ENCODE measurements at regions not wholly inside any gene's neighbourhood (a gene's known extent, or its start where the extent isn't known, plus 50 kb on each side); places are given as distances from the start of the nearest gene placed in this dataset.

GRCh38 chrX:115941388-115941787 is 229.2 kb upstream of the AGTR2 start:
- Histone ChIP-seq H3K9me3 (no peaks in the 10 kb centered on the region), H3K27me3 (no peaks in the 10 kb centered on the region), H3K4me1 (peaks cover 0 to 5% (median 0%) of the 10 kb centered on the region in 4 donors), H3K27ac (no peak overlapping the region), H3K4me3 (no peak overlapping the region), H3K36me3 (no peaks in the 10 kb centered on the region)
- DNase-seq = no peak
- intact Hi-C loops (cut with DNase I; ENCODE audit: low total_unique reads) = no loop called here
- no peak for TF ChIP-seq CTCF (IDR thresholded peaks at IDR 0.05)

- no peaks in the 10 kb centered on the region for H3K9me3 ChIP-seq
- no peak for TF ChIP-seq CTCF (IDR thresholded peaks at IDR 0.05)
- H3K27me3 ChIP-seq = no peaks in the 10 kb centered on the region
- no peak overlapping the region for H3K4me3 ChIP-seq
- H3K36me3 ChIP-seq = no peaks in the 10 kb centered on the region
- peaks cover 0 to 6% (median 0%) of the 10 kb centered on the region in 4 donors for H3K4me1 ChIP-seq
- no peak for DNase-seq
- intact Hi-C loops (cut with DNase I; ENCODE audit: low total_unique reads) = no loop called here
- no peak overlapping the region for H3K27ac ChIP-seq
Measured at GRCh38 chrX:115946059-115946458, 224.5 kb upstream of the AGTR2 start.

DNA sequence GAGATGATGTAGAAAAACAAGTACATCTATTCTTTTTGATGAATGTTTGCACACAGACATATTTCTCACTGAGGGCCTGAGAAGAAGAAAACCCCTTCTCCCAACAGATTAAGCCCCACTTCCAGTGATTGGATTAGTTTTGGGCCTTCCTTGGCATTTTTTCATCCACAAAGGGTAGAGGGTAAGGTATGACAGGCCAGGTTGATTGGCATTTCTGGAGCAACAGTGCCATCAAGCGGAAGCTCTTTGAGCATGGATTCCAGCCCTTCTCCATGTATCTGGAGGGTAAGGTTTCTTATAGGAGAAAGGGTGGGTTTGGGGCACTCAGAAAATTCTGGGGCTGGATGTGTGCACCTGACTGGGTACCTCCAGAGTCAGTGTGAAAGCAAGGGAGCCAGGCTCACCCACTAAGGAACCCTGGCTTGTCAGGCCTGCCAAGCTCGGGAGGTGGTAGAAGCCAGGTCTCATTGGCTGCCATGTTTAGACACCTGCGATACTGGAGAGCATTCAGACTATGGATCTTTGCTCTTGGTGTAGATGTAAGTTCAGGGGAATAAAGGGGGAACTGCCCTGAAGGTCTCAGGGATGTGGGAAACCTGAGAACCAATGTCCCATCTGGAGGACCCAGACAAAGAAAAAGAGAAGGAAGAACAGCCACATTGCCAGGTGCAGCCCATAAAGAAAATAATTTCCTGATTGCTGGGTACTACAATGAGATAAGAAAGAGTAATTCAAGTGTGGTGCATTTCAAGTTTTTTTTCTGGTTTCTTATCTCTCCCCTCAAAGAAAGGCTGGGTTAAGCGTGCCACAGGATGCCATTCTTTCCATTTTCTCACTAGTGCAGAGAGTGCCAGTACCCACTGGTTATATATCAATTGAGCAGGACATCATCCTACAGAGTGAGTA is 222.3 kb upstream of the AGTR2 start:
- no peak for TF ChIP-seq CTCF (IDR thresholded peaks at IDR 0.05)
- DNase-seq = no peak
- intact Hi-C loops (cut with DNase I; ENCODE audit: low total_unique reads) = no loop called here
- peaks cover 0 to 9% (median 0%) of the 10 kb centered on the region in 4 donors for H3K4me1 ChIP-seq
- H3K9me3 ChIP-seq = no peaks in the 10 kb centered on the region
- H3K36me3 ChIP-seq = no peaks in the 10 kb centered on the region
- no peak overlapping the region for H3K4me3 ChIP-seq
- H3K27ac ChIP-seq = no peak overlapping the region
- H3K27me3 ChIP-seq = no peaks in the 10 kb centered on the region

DNA sequence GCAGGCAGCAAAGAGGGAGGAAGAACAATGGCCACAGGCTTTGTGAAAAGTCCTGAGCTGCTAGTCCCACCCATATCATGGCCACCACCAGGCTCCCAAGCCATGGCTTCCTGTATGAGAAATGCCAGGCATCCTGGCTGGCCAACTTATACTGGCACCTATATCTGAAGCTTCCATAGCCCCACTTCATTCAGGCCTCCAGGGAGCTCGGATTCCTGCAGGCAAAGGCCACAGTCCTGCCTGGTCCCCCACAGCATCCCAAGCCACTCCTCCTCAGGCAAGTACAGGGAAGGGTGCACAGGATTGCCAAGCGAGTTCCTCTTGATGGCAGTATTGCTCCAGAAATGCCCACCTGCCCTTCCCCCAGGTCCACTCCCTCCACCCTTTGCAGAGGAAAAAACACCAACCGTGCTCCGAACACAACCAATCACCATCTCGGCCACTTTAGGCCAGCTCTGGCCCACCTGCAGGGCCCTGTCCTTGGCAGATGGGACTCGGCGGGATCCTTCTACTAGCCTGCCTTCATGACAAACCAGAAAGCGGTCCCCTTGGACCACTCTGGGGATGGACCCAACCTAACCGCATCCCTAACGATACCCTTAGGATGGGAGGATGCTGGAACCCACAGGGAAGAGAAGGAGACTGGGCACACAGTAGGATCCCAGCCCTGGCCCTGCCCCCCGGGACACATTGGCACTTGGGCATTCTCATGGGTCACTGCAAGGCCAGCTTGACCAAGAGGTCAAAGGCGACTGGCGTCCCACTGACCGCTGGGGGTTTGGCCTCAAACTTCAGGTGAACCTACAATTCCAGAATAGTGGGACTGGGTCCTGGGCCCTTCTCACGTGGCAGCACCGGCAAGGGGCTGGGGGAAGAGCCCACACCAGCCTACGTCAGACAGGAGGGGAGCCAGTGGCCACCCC is 220.4 kb upstream of the AGTR2 start:
- Histone ChIP-seq H3K4me3 (no peak overlapping the region), H3K36me3 (no peaks in the 10 kb centered on the region), H3K9me3 (no peaks in the 10 kb centered on the region), H3K27me3 (no peaks in the 10 kb centered on the region), H3K27ac (no peak overlapping the region), H3K4me1 (peaks cover 0 to 9% (median 0%) of the 10 kb centered on the region in 4 donors)
- no peak for DNase-seq
- no peak for TF ChIP-seq CTCF (IDR thresholded peaks at IDR 0.05)
- intact Hi-C loops (cut with DNase I; ENCODE audit: low total_unique reads) = no loop called here

- no peaks in the 10 kb centered on the region for H3K27me3 ChIP-seq
- no peak for DNase-seq
- peaks cover 0 to 9% (median 0%) of the 10 kb centered on the region in 4 donors for H3K4me1 ChIP-seq
- no peaks in the 10 kb centered on the region for H3K36me3 ChIP-seq
- no peak overlapping the region for H3K27ac ChIP-seq
- H3K9me3 ChIP-seq = no peaks in the 10 kb centered on the region
- no peak overlapping the region for H3K4me3 ChIP-seq
- no peak for TF ChIP-seq CTCF (IDR thresholded peaks at IDR 0.05)
- intact Hi-C loops (cut with DNase I; ENCODE audit: low total_unique reads) = no loop called here
Measured at GRCh38 chrX:115952417-115953092, 218.0 kb upstream of the AGTR2 start.
